Calu3 (cell line): ENCODE measurements at regions not wholly inside any gene's neighbourhood (a gene's known extent, or its start where the extent isn't known, plus 50 kb on each side); places are given as distances from the start of the nearest gene placed in this dataset.

ENCODE experiments used
- BruUV-seq: library from RNA; stranded (reverse); fragments of 400-500 nt; replicated peaks from 2 replicates; lab custom pipeline; 2021; lab: Mats Ljungman, UMichigan
- CTCF ChIA-PET: fragments of 300-600 bp; sonication (Branson Sonifier 250); formaldehyde crosslinking; loops from one replicate; lab custom pipeline; 2022; ENCODE audit warnings: antibody characterized with exemption; lab: Charles Lee
- DNase-seq: peaks from one replicate; pipeline ENCODE4 v3.0.0; 2022
- H3K27ac Mint-ChIP-seq: one replicate; pipeline ENCODE4 v1.8.0; 2022; ENCODE audit warnings: mixed read lengths; ENCODE audit not compliant: unreplicated experiment
- H3K27me3 Mint-ChIP-seq: one replicate; pipeline ENCODE4 v1.8.0; 2022; ENCODE audit warnings: mixed read lengths; ENCODE audit not compliant: unreplicated experiment
- H3K36me3 Mint-ChIP-seq: one replicate; pipeline ENCODE4 v1.8.0; 2022; ENCODE audit warnings: mild to moderate bottlenecking, moderate library complexity, mixed read lengths; ENCODE audit not compliant: insufficient read depth, unreplicated experiment
- H3K4me1 Mint-ChIP-seq: one replicate; pipeline ENCODE4 v1.8.0; 2022; ENCODE audit warnings: mild to moderate bottlenecking, low read depth, mixed read lengths; ENCODE audit not compliant: unreplicated experiment
- H3K4me3 Mint-ChIP-seq: one replicate; pipeline ENCODE4 v1.8.0; 2022; ENCODE audit warnings: mild to moderate bottlenecking, low read depth, moderate library complexity, mixed read lengths; ENCODE audit not compliant: unreplicated experiment
- H3K9me3 Mint-ChIP-seq: one replicate; pipeline ENCODE4 v1.8.0; 2022; ENCODE audit warnings: low read depth, mixed read lengths; ENCODE audit not compliant: unreplicated experiment
- CTCF ChIP-seq: fragments of 200-600 bp; IDR thresholded peaks from one replicate; pipeline ENCODE4 v1.8.0; 2022; ENCODE audit warnings: antibody characterized with exemption; ENCODE audit not compliant: unreplicated experiment
- intact Hi-C: fragments of 100-400 bp; cut with micrococcal nuclease; formaldehyde crosslinking; loops from one replicate; pipeline ENCODE4 v1.10.0; 2022; ENCODE audit not compliant: unreplicated experiment

- no peaks in the 10 kb centered on the region for H3K27me3 Mint-ChIP-seq
- no peaks in the 10 kb centered on the region for H3K36me3 Mint-ChIP-seq
- intact Hi-C loops = no loop called here
- H3K4me1 Mint-ChIP-seq = no peaks in the 10 kb centered on the region
- no peak overlapping the region for H3K27ac Mint-ChIP-seq
- no peaks in the 10 kb centered on the region for H3K9me3 Mint-ChIP-seq
- H3K4me3 Mint-ChIP-seq = no peak overlapping the region
- CTCF ChIA-PET = no interaction called here
- DNase-seq = no peak
- no peak for TF ChIP-seq CTCF
- BruUV-seq = no TSS peak
Measured at GRCh38 chrX:42725196-42725595, 52.8 kb downstream of the PPP1R2C start.

- intact Hi-C loops = no loop called here
- Mint-ChIP-seq H3K27ac (no peak overlapping the region), H3K9me3 (no peaks in the 10 kb centered on the region), H3K4me1 (no peaks in the 10 kb centered on the region), H3K36me3 (no peaks in the 10 kb centered on the region), H3K27me3 (no peaks in the 10 kb centered on the region), H3K4me3 (no peak overlapping the region)
- no peak for DNase-seq
- no TSS peak for BruUV-seq
- CTCF ChIA-PET = no interaction called here
- TF ChIP-seq CTCF = no peak
Measured at GRCh38 chrX:42720209-42720608, 57.8 kb downstream of the PPP1R2C start.

GRCh38 chrX:42715701-42716262, 62.2 kb downstream of the PPP1R2C start:
- Mint-ChIP-seq H3K27ac (no peak overlapping the region), H3K27me3 (no peaks in the 10 kb centered on the region), H3K36me3 (no peaks in the 10 kb centered on the region), H3K4me3 (no peak overlapping the region), H3K4me1 (no peaks in the 10 kb centered on the region), H3K9me3 (no peaks in the 10 kb centered on the region)
- CTCF ChIA-PET = no interaction called here
- intact Hi-C loops = no loop called here
- no peak for TF ChIP-seq CTCF
- no TSS peak for BruUV-seq
- no peak for DNase-seq

GRCh38 chrX:42714981-42715700, 62.8 kb downstream of the PPP1R2C start:
- no peak overlapping the region for H3K4me3 Mint-ChIP-seq
- no peak overlapping the region for H3K27ac Mint-ChIP-seq
- CTCF ChIA-PET = no interaction called here
- peak; percentile 36 for DNase-seq
- H3K36me3 Mint-ChIP-seq = no peaks in the 10 kb centered on the region
- no TSS peak for BruUV-seq
- H3K27me3 Mint-ChIP-seq = no peaks in the 10 kb centered on the region
- intact Hi-C loops = no loop called here
- H3K9me3 Mint-ChIP-seq = no peaks in the 10 kb centered on the region
- H3K4me1 Mint-ChIP-seq = no peaks in the 10 kb centered on the region
- TF ChIP-seq CTCF = no peak
